Naive thymus-derived CD8-positive, alpha-beta T cell (primary cell): ENCODE measurements at regions not wholly inside any gene's neighbourhood (a gene's known extent, or its start where the extent isn't known, plus 50 kb on each side); places are given as distances from the start of the nearest gene placed in this dataset.

ENCODE experiments used
- ATAC-seq, 2 donors: fragments of 150-1000 bp; cut with Tn5 transposase in 1 of 2; sonication (Bioruptor Pico), chemical (Tn5 transposase) in 1 of 2; 1 replicate in 1 of 2; 2 replicates in 1 of 2; pipeline ENCODE4 v1.10.0; 2021; ENCODE audit warnings: mild to moderate bottlenecking in 2 of 2, moderate library complexity in 2 of 2
- POLR2A ChIA-PET: fragments of 350-600 bp; sonication (Branson Sonifier 250); formaldehyde crosslinking; loops from one replicate; lab custom pipeline; 2021; ENCODE audit warnings: antibody characterized with exemption; lab: Charles Lee
- DNase-seq, 10 donors: peaks; one replicate each; pipeline versions ENCODE4 v3.0.0 to v3.0.0-alpha.2; 2020 to 2022
- H3K27ac Mint-ChIP-seq, 10 donors: one replicate each; pipeline ENCODE4 v1.8.0; 2020 to 2022; ENCODE audit warnings: mild to moderate bottlenecking in 10 of 10, mixed read lengths in 10 of 10, moderate library complexity in 4 of 10, inconsistent platforms in 1 of 10
- H3K27me3 Mint-ChIP-seq, 5 donors: one replicate each; pipeline ENCODE4 v1.8.0; 2021 to 2022; ENCODE audit warnings: mixed read lengths in 5 of 5
- H3K36me3 Mint-ChIP-seq, 3 donors: one replicate each; pipeline ENCODE4 v1.8.0; 2020 to 2022; ENCODE audit warnings: mixed read lengths in 3 of 3, mild to moderate bottlenecking in 2 of 3, inconsistent platforms in 1 of 3
- H3K4me1 Mint-ChIP-seq, 4 donors: one replicate each; pipeline ENCODE4 v1.8.0; 2021 to 2022; ENCODE audit warnings: mixed read lengths in 4 of 4
- H3K4me3 Mint-ChIP-seq, 10 donors: one replicate each; pipeline ENCODE4 v1.8.0; 2020 to 2022; ENCODE audit warnings: mild to moderate bottlenecking in 10 of 10, mixed read lengths in 10 of 10, moderate library complexity in 6 of 10, inconsistent platforms in 1 of 10
- H3K9me3 Mint-ChIP-seq, 9 donors: one replicate each; pipeline ENCODE4 v1.8.0; 2020 to 2022; ENCODE audit warnings: mixed read lengths in 9 of 9, mild to moderate bottlenecking in 3 of 9, inconsistent platforms in 1 of 9, moderate library complexity in 1 of 9

- POLR2A ChIA-PET = no interaction called here
These were observed 56.4 kb upstream of the F13A1 start for GRCh38 chr6:6376845-6377244.

GRCh38 chr6:6377621-6378020 is 57.2 kb upstream of the F13A1 start:
- peaks cover 0 to 24% (median 12%) of the 10 kb centered on the region in 9 donors for H3K9me3 Mint-ChIP-seq
- peaks cover 0 to 6% (median 0%) of the 10 kb centered on the region in 3 donors for H3K36me3 Mint-ChIP-seq
- H3K4me3 Mint-ChIP-seq = no peak overlapping the region
- DNase-seq (no peak), ATAC-seq (no peak)
- peaks cover 0 to 3% (median 0%) of the 10 kb centered on the region in 5 donors for H3K27me3 Mint-ChIP-seq
- POLR2A ChIA-PET = interaction anchor here (0.6 to 0.7 kb wide), 2 partner anchors 146 to 147 kb away, joined by 3 read pairs; no protein-coding TSS in a partner anchor
- H3K4me1 Mint-ChIP-seq = peaks cover 0 to 2% (median under 1%) of the 10 kb centered on the region in 4 donors
- no peak overlapping the region for H3K27ac Mint-ChIP-seq

More at GRCh38 chr6:6376845-6377244, 56.4 kb upstream of the F13A1 start:
- no peak for DNase-seq
- H3K27me3 Mint-ChIP-seq = peaks cover 0 to 3% (median 0%) of the 10 kb centered on the region in 5 donors
- ATAC-seq = no peak
- H3K36me3 Mint-ChIP-seq = peaks cover 0 to 6% (median 0%) of the 10 kb centered on the region in 3 donors
- peaks cover 0 to 25% (median 14%) of the 10 kb centered on the region in 9 donors for H3K9me3 Mint-ChIP-seq
- H3K27ac Mint-ChIP-seq = no peak overlapping the region
- H3K4me3 Mint-ChIP-seq = no peak overlapping the region
- peaks cover 0 to 2% (median under 1%) of the 10 kb centered on the region in 4 donors for H3K4me1 Mint-ChIP-seq

GRCh38 chr6:6379573-6379972 is 59.1 kb upstream of the F13A1 start:
- H3K27ac Mint-ChIP-seq = no peak overlapping the region
- POLR2A ChIA-PET = no interaction called here
- H3K4me1 Mint-ChIP-seq = peaks cover 0 to 2% (median under 1%) of the 10 kb centered on the region in 4 donors
- peaks cover 0 to 3% (median 0%) of the 10 kb centered on the region in 5 donors for H3K27me3 Mint-ChIP-seq
- peaks cover 0 to 5% (median 1%) of the 10 kb centered on the region in 9 donors for H3K9me3 Mint-ChIP-seq
- no peaks in the 10 kb centered on the region for H3K36me3 Mint-ChIP-seq
- DNase-seq (no peak), ATAC-seq (no peak)
- no peak overlapping the region for H3K4me3 Mint-ChIP-seq

- POLR2A ChIA-PET = no interaction called here
- Mint-ChIP-seq H3K9me3 (no peaks in the 10 kb centered on the region), H3K27ac (no peak overlapping the region), H3K4me3 (no peak overlapping the region), H3K36me3 (no peaks in the 10 kb centered on the region), H3K27me3 (peaks cover 0 to 7% (median 0%) of the 10 kb centered on the region in 5 donors), H3K4me1 (peaks cover 1 to 12% (median 9%) of the 10 kb centered on the region in 4 donors)
- DNase-seq (no peak), ATAC-seq (no peak)
These were observed 64.1 kb upstream of the F13A1 start for GRCh38 chr6:6384520-6384919.

- DNase-seq = no peak
- POLR2A ChIA-PET = interaction anchor here (1.3 kb wide), 1 partner anchor 28 kb away, joined by 4 read pairs; no protein-coding TSS in a partner anchor
- Mint-ChIP-seq H3K4me1 (peaks cover 1 to 15% (median 9%) of the 10 kb centered on the region in 4 donors), H3K9me3 (no peaks in the 10 kb centered on the region), H3K27me3 (peaks cover 0 to 12% (median 0%) of the 10 kb centered on the region in 5 donors), H3K4me3 (no peak overlapping the region), H3K27ac (no peak overlapping the region), H3K36me3 (no peaks in the 10 kb centered on the region)
- ATAC-seq = no peak
These were observed 65.5 kb upstream of the F13A1 start for GRCh38 chr6:6386010-6386409.

GRCh38 chr6:6390849-6391602 is 70.6 kb upstream of the F13A1 start:
- DNase-seq (no peak), ATAC-seq (peak in 1 of 2 donors; percentile 49)
- H3K36me3 Mint-ChIP-seq = no peaks in the 10 kb centered on the region
- POLR2A ChIA-PET = interaction anchor here (1.7 kb wide), 1 partner anchor 16 kb away, joined by 3 read pairs; no protein-coding TSS in a partner anchor
- H3K4me3 Mint-ChIP-seq = peak overlapping the region in 1 of 10 donors; percentile 67
- H3K9me3 Mint-ChIP-seq = no peaks in the 10 kb centered on the region
- peak overlapping the region in 2 of 10 donors; percentile 58 to 61 for H3K27ac Mint-ChIP-seq
- peaks cover 3 to 34% (median 8%) of the 10 kb centered on the region in 4 donors for H3K4me1 Mint-ChIP-seq
- H3K27me3 Mint-ChIP-seq = peaks cover 0 to 26% (median 0%) of the 10 kb centered on the region in 5 donors

GRCh38 chr6:6392214-6393068 is 72.0 kb upstream of the F13A1 start:
- no peaks in the 10 kb centered on the region for H3K36me3 Mint-ChIP-seq
- ATAC-seq = peak in 1 of 2 donors; percentile 44
- H3K4me3 Mint-ChIP-seq = peak overlapping the region in 1 of 10 donors; percentile 21
- no peaks in the 10 kb centered on the region for H3K9me3 Mint-ChIP-seq
- peaks cover 0 to 30% (median 2%) of the 10 kb centered on the region in 5 donors for H3K27me3 Mint-ChIP-seq
- no peak for DNase-seq
- peak overlapping the region in 1 of 10 donors; percentile 19 for H3K27ac Mint-ChIP-seq
- POLR2A ChIA-PET = interaction anchor here (1.7 kb wide), 1 partner anchor 15 kb away, joined by 3 read pairs; no protein-coding TSS in a partner anchor
- H3K4me1 Mint-ChIP-seq = peaks cover 0 to 33% (median 1%) of the 10 kb centered on the region in 4 donors

GRCh38 chr6:6393069-6393529 is 72.6 kb upstream of the F13A1 start:
- no peak for ATAC-seq
- POLR2A ChIA-PET = no interaction called here
- no peaks in the 10 kb centered on the region for H3K9me3 Mint-ChIP-seq

GRCh38 chr6:6395581-6396197 is 75.2 kb upstream of the F13A1 start:
- Mint-ChIP-seq H3K36me3 (no peaks in the 10 kb centered on the region), H3K27me3 (peaks cover 0 to 27% (median 3%) of the 10 kb centered on the region in 5 donors), H3K9me3 (peaks cover 0 to 2% (median 0%) of the 10 kb centered on the region in 9 donors), H3K27ac (no peak overlapping the region), H3K4me3 (no peak overlapping the region), H3K4me1 (peaks cover 0 to 31% (median 1%) of the 10 kb centered on the region in 4 donors)
- ATAC-seq (no peak), DNase-seq (no peak)
- POLR2A ChIA-PET = interaction anchor here (1.1 kb wide), 1 partner anchor 11 kb away, joined by 3 read pairs; no protein-coding TSS in a partner anchor

More at GRCh38 chr6:6393069-6393529, 72.6 kb upstream of the F13A1 start:
- DNase-seq = no peak
- H3K36me3 Mint-ChIP-seq = no peaks in the 10 kb centered on the region
- no peak overlapping the region for H3K4me3 Mint-ChIP-seq
- H3K4me1 Mint-ChIP-seq = peaks cover 0 to 33% (median 1%) of the 10 kb centered on the region in 4 donors
- H3K27me3 Mint-ChIP-seq = peaks cover 0 to 30% (median 2%) of the 10 kb centered on the region in 5 donors
- no peak overlapping the region for H3K27ac Mint-ChIP-seq

GRCh38 chr6:6397842-6398241 is 77.4 kb upstream of the F13A1 start:
- H3K36me3 Mint-ChIP-seq = no peaks in the 10 kb centered on the region
- no peak for ATAC-seq
- POLR2A ChIA-PET = no interaction called here
- H3K27me3 Mint-ChIP-seq = peaks cover 0 to 22% (median 3%) of the 10 kb centered on the region in 5 donors
- no peak for DNase-seq
- H3K9me3 Mint-ChIP-seq = peaks cover 0 to 2% (median 0%) of the 10 kb centered on the region in 9 donors
- H3K4me1 Mint-ChIP-seq = peaks cover 0 to 16% (median 1%) of the 10 kb centered on the region in 4 donors
- H3K4me3 Mint-ChIP-seq = no peak overlapping the region
- H3K27ac Mint-ChIP-seq = no peak overlapping the region

- POLR2A ChIA-PET = no interaction called here
- no peak for DNase-seq
- H3K4me1 Mint-ChIP-seq = peaks cover 0 to 11% (median under 1%) of the 10 kb centered on the region in 4 donors
- H3K4me3 Mint-ChIP-seq = no peak overlapping the region
- H3K27ac Mint-ChIP-seq = no peak overlapping the region
- no peak for ATAC-seq
- peaks cover 0 to 2% (median 0%) of the 10 kb centered on the region in 9 donors for H3K9me3 Mint-ChIP-seq
- peaks cover 0 to 16% (median 3%) of the 10 kb centered on the region in 5 donors for H3K27me3 Mint-ChIP-seq
- H3K36me3 Mint-ChIP-seq = no peaks in the 10 kb centered on the region
These were observed 79.1 kb upstream of the F13A1 start for GRCh38 chr6:6399568-6399967.

GRCh38 chr6:6401401-6401800 is 80.9 kb upstream of the F13A1 start:
- Mint-ChIP-seq H3K9me3 (peaks cover 0 to 2% (median 0%) of the 10 kb centered on the region in 9 donors), H3K27ac (no peak overlapping the region), H3K27me3 (peaks cover 0 to 15% (median 2%) of the 10 kb centered on the region in 5 donors), H3K36me3 (no peaks in the 10 kb centered on the region), H3K4me1 (peaks cover 0 to 6% (median 0%) of the 10 kb centered on the region in 4 donors), H3K4me3 (no peak overlapping the region)
- DNase-seq = no peak
- POLR2A ChIA-PET = no interaction called here
- ATAC-seq = no peak
